ENCODE measurements at regions not wholly inside any gene's neighbourhood (a gene's known extent, or its start where the extent isn't known, plus 50 kb on each side); places are given as distances from the start of the nearest gene placed in this dataset.
"Not testable (repeated sequence)": the region's sequence is repeated elsewhere in the genome, so short reads cannot be mapped to it uniquely, and the experiment has no call there.

DNA sequence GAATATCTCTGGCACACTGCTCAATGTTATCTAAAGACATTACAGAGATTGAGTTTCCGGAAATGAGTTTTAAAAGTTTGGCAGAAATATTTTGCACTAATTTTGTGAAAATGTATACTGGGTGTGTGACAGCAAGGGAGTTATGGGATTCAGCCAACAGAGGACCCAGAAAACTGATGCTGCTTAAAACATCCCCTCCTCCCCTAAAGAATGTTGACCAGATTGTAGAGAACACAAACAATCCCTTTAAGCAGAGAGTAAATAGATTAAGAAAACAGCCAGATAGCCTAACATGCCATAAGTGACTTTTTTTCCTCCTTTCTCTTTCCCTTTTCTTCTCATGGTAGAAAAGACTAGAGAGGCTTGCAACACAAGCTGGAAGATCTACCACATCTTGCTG is 928.0 kb upstream of the ALCAM start:
- Mint-ChIP-seq H3K4me1 (ENCODE audit: low read depth) (no peaks in the 10 kb centered on the region), H3K9me3 (no peaks in the 10 kb centered on the region), H3K27me3 (no peaks in the 10 kb centered on the region), H3K27ac (no peak overlapping the region), H3K36me3 (ENCODE audit: low read depth) (no peaks in the 10 kb centered on the region), H3K4me3 (no peak overlapping the region)
- ChIA-PET POLR2A (no interaction called here), CTCF (no interaction called here)
- intact Hi-C loops (cut with DNase I, micrococcal nuclease) = no loop called here
- Histone ChIP-seq H3K9me3 (ENCODE audit: control insufficient read depth in 1 of 2, insufficient read depth in 1 of 2, low read length in 2 of 2) (no peaks in the 10 kb centered on the region), H3K36me3 (ENCODE audit: insufficient read depth, low read length) (no peaks in the 10 kb centered on the region), H3K4me3 (ENCODE audit: low read length) (no peak overlapping the region), H3K27me3 (ENCODE audit: control insufficient read depth in 1 of 2, insufficient read depth in 2 of 2, low read length in 2 of 2) (no peaks in the 10 kb centered on the region), H3K27ac (ENCODE audit: low read depth in 1 of 2, low read length in 2 of 2) (no peak overlapping the region), H3K4me1 (ENCODE audit: insufficient read depth, low read length) (no peaks in the 10 kb centered on the region)
- DNase-seq (no peak), ATAC-seq (ENCODE audit: poor library complexity) (no peak)
- TF ChIP-seq CTCF (IDR thresholded peaks at IDR 0.05) = no peak

DNA sequence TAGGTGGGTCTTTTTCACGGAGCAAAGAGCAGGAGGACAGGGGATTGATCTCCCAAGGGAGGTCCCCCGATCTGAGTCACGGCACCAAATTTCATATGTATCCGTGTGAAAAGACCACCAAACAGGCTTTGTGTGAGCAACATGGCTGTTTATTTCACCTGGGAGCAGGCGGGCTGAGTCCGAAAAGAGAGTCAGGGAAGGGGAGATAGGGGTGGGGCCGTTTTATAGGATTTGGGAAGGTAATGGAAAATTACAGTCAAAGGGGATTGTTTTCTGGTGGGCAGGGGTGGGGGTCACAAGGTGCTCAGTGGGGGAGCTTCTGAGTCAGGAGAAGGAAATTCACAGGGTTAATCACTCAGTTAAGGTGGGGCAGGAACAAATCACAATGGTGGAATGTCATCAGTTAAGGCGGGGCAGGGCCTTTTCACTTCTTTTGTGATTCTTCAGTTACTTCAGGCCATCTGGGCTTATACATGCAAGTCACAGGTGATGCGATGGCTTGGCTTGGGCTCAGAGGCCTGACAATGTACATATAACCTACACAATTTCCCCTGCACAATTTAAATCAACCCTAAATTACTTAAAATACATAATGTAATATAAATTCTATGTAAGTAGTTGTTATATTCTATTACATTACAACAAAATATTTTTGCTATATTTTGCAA is 921.3 kb upstream of the ALCAM start:
- H3K4me3 Mint-ChIP-seq, CTCF ChIA-PET: not testable (repeated sequence)

DNA sequence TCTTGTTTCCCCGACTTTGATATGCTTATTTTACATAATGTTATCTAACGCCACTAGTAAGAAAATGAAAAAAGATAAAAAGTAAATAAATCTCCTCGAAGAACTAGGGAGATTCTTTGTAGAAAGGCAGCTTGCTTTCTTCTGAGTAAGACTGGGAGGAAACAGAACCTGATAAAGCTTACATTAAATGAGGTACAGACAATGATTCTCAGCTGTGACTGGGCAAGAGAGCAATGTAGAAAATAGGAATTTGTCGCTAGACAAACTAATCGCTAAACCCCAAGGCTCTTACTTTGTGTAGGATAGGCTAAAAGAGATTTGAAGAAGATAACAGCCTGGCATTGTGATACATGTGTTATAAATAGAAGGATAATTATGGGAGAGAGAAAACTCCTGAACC is 919.0 kb upstream of the ALCAM start:
- no peaks in the 10 kb centered on the region for H3K36me3 ChIP-seq (ENCODE audit: insufficient read depth, low read length)
- H3K9me3 ChIP-seq (ENCODE audit: control insufficient read depth in 1 of 2, insufficient read depth in 1 of 2, low read length in 2 of 2) = peaks cover 0 to 3% of the 10 kb centered on the region in 2 experiments
- no peak overlapping the region for H3K4me3 ChIP-seq (ENCODE audit: low read length)
- H3K4me3 Mint-ChIP-seq = no peak overlapping the region
- DNase-seq (no peak), ATAC-seq (ENCODE audit: poor library complexity) (no peak)
- CTCF ChIA-PET = no interaction called here
- H3K4me1 ChIP-seq (ENCODE audit: insufficient read depth, low read length) = no peaks in the 10 kb centered on the region
- H3K9me3 Mint-ChIP-seq = no peaks in the 10 kb centered on the region
- no peaks in the 10 kb centered on the region for H3K4me1 Mint-ChIP-seq (ENCODE audit: low read depth)
- no peak for TF ChIP-seq CTCF (IDR thresholded peaks at IDR 0.05)
- H3K36me3 Mint-ChIP-seq (ENCODE audit: low read depth) = no peaks in the 10 kb centered on the region
- POLR2A ChIA-PET = no interaction called here
- no peak overlapping the region for H3K27ac Mint-ChIP-seq
- H3K27ac ChIP-seq (ENCODE audit: low read depth in 1 of 2, low read length in 2 of 2) = no peak overlapping the region
- H3K27me3 Mint-ChIP-seq = no peaks in the 10 kb centered on the region
- intact Hi-C loops (cut with DNase I, micrococcal nuclease) = no loop called here
- no peaks in the 10 kb centered on the region for H3K27me3 ChIP-seq (ENCODE audit: control insufficient read depth in 1 of 2, insufficient read depth in 2 of 2, low read length in 2 of 2)

More for the DNA sequence above, 921.3 kb upstream of the ALCAM start:
- H3K27ac Mint-ChIP-seq; H3K4me3 ChIP-seq (ENCODE audit: low read length); POLR2A ChIA-PET; H3K27me3 Mint-ChIP-seq; DNase-seq; H3K36me3 Mint-ChIP-seq (ENCODE audit: low read depth); H3K9me3 ChIP-seq (ENCODE audit: control insufficient read depth in 1 of 2, insufficient read depth in 1 of 2, low read length in 2 of 2); H3K27ac ChIP-seq (ENCODE audit: low read depth in 1 of 2, low read length in 2 of 2); H3K27me3 ChIP-seq (ENCODE audit: control insufficient read depth in 1 of 2, insufficient read depth in 2 of 2, low read length in 2 of 2); H3K9me3 Mint-ChIP-seq; ATAC-seq (ENCODE audit: poor library complexity); H3K4me1 ChIP-seq (ENCODE audit: insufficient read depth, low read length); H3K36me3 ChIP-seq (ENCODE audit: insufficient read depth, low read length); H3K4me1 Mint-ChIP-seq (ENCODE audit: low read depth): not testable (repeated sequence)
- intact Hi-C loops (cut with DNase I, micrococcal nuclease) = loop anchor here in 1 of 2 experiments (1.0 kb wide), 1 partner anchor 54 kb away; no protein-coding TSS in a partner anchor

DNA sequence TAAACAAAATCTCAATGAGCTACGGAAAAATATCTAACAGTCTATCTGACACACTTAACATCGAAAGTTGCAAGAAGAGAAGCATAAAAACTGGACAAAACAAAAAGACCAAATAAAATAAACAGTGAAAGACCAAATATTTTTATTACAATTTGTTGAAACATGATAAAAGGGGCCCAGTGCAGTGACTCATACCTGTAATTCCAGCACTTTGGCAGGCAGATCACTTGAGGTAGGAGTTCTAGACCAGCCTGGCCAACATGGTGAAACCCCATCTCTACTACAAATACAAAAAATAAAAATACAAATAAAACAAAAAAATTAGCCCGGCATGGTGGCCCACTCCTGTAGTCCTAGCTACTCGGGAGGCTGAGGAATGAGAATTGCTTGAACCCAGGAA is 914.0 kb upstream of the ALCAM start:
- ChIA-PET CTCF (no interaction called here), POLR2A (no interaction called here)
- no peaks in the 10 kb centered on the region for H3K36me3 Mint-ChIP-seq (ENCODE audit: low read depth)
- no peaks in the 10 kb centered on the region for H3K4me1 ChIP-seq (ENCODE audit: insufficient read depth, low read length)
- H3K27ac Mint-ChIP-seq = no peak overlapping the region
- no peak for DNase-seq
- H3K4me1 Mint-ChIP-seq (ENCODE audit: low read depth) = no peaks in the 10 kb centered on the region
- no peaks in the 10 kb centered on the region for H3K9me3 Mint-ChIP-seq
- peaks cover 0 to 3% of the 10 kb centered on the region in 2 experiments for H3K9me3 ChIP-seq (ENCODE audit: control insufficient read depth in 1 of 2, insufficient read depth in 1 of 2, low read length in 2 of 2)
- intact Hi-C loops (cut with DNase I, micrococcal nuclease) = no loop called here
- H3K27me3 ChIP-seq (ENCODE audit: control insufficient read depth in 1 of 2, insufficient read depth in 2 of 2, low read length in 2 of 2) = no peaks in the 10 kb centered on the region
- no peak overlapping the region for H3K4me3 Mint-ChIP-seq
- no peak overlapping the region for H3K4me3 ChIP-seq (ENCODE audit: low read length)
- H3K36me3 ChIP-seq (ENCODE audit: insufficient read depth, low read length) = no peaks in the 10 kb centered on the region
- no peak for ATAC-seq (ENCODE audit: poor library complexity)
- H3K27ac ChIP-seq (ENCODE audit: low read depth in 1 of 2, low read length in 2 of 2) = no peak overlapping the region
- H3K27me3 Mint-ChIP-seq = no peaks in the 10 kb centered on the region
- TF ChIP-seq CTCF (IDR thresholded peaks at IDR 0.05) = no peak
